Lower lobe of right lung (tissue), 2 donors: ENCODE measurements at regions not wholly inside any gene's neighbourhood (a gene's known extent, or its start where the extent isn't known, plus 50 kb on each side); places are given as distances from the start of the nearest gene placed in this dataset.
"Not testable (repeated sequence)": the region's sequence is repeated elsewhere in the genome, so short reads cannot be mapped to it uniquely, and the experiment has no call there.

ENCODE experiments used
- ATAC-seq, 2 donors: fragments of 200-7000 bp; cut with Tn5 transposase; one replicate each; pipeline ENCODE4 v1.9.1; 2020 to 2022; ENCODE audit warnings: mild to moderate bottlenecking in 2 of 2, moderate library complexity in 2 of 2
- DNase-seq: peaks from one replicate; pipeline ENCODE4 v3.0.0-alpha.2; 2020
- H3K27ac ChIP-seq: fragments of 200-600 bp; one replicate; pipeline ENCODE4 v1.8.0; 2022
- H3K27me3 ChIP-seq: fragments of 200-600 bp; one replicate; pipeline ENCODE4 v1.8.0; 2022; ENCODE audit warnings: low read depth
- H3K36me3 ChIP-seq: fragments of 200-600 bp; one replicate; pipeline ENCODE4 v1.8.0; 2022; ENCODE audit warnings: mild to moderate bottlenecking
- H3K4me1 ChIP-seq: fragments of 200-600 bp; one replicate; pipeline ENCODE4 v1.8.0; 2022
- H3K4me3 ChIP-seq: fragments of 200-600 bp; one replicate; pipeline ENCODE4 v1.8.0; 2022; ENCODE audit warnings: mild to moderate bottlenecking
- H3K9me3 ChIP-seq: fragments of 200-600 bp; one replicate; pipeline ENCODE4 v1.8.0; 2022
- intact Hi-C: fragments of 100-400 bp; cut with DNase I; formaldehyde crosslinking; loops from one replicate; pipeline ENCODE4 v1.11.0; 2022
- TF ChIP-seq, protein P1 (sequence below): fragments of 200-600 bp; IDR thresholded peaks from one replicate; pipeline ENCODE4 v1.8.0; 2022; ENCODE audit warnings: antibody characterized with exemption, mild to moderate bottlenecking
- donor health status: DM: no; HTN: yes; CAD: no; lungs with severe emphysema.

DNA sequence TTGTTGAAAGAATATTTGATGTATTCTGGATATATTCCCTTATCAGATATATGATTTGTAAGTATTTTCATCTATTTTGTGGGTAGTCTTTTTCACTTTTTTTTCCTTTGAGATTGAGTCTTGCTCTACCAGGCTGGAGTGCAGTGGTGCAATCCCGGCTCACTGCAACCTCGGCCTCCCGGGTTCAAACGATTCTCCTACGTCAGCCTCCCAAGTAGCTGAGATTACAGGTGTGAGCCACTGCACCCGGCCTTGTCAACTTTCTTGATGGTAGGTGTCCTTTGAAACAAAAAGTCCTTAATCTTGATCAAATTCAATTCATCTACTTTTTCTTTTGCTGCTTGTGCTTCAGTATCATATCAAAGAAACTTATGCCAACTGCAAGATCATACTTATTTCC lies 297.2 kb upstream of the NRSN1 start:
- H3K4me3 ChIP-seq: no peak overlapping the region
- intact Hi-C loops: no loop called here
- no peak for DNase-seq
- no peak for ATAC-seq
- H3K4me1 ChIP-seq: no peaks in the 10 kb centered on the region
- TF ChIP-seq, protein P1, sequence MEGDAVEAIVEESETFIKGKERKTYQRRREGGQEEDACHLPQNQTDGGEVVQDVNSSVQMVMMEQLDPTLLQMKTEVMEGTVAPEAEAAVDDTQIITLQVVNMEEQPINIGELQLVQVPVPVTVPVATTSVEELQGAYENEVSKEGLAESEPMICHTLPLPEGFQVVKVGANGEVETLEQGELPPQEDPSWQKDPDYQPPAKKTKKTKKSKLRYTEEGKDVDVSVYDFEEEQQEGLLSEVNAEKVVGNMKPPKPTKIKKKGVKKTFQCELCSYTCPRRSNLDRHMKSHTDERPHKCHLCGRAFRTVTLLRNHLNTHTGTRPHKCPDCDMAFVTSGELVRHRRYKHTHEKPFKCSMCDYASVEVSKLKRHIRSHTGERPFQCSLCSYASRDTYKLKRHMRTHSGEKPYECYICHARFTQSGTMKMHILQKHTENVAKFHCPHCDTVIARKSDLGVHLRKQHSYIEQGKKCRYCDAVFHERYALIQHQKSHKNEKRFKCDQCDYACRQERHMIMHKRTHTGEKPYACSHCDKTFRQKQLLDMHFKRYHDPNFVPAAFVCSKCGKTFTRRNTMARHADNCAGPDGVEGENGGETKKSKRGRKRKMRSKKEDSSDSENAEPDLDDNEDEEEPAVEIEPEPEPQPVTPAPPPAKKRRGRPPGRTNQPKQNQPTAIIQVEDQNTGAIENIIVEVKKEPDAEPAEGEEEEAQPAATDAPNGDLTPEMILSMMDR: no peak
- H3K9me3 ChIP-seq: no peaks in the 10 kb centered on the region
- no peak overlapping the region for H3K27ac ChIP-seq
- no peaks in the 10 kb centered on the region for H3K27me3 ChIP-seq
- H3K36me3 ChIP-seq: no peaks in the 10 kb centered on the region

- no peak overlapping the region for H3K4me3 ChIP-seq
- H3K36me3 ChIP-seq: no peaks in the 10 kb centered on the region
- H3K27me3 ChIP-seq: no peaks in the 10 kb centered on the region
- H3K27ac ChIP-seq: no peak overlapping the region
- TF ChIP-seq, protein P1: no peak
- no peaks in the 10 kb centered on the region for H3K9me3 ChIP-seq
- intact Hi-C loops: no loop called here
- DNase-seq: no peak
- ATAC-seq: no peak
- no peaks in the 10 kb centered on the region for H3K4me1 ChIP-seq
These were observed 284.9 kb upstream of the NRSN1 start for GRCh38 chr6:23841116-23841515.

- intact Hi-C loops: no loop called here
- TF ChIP-seq, protein P1: no peak
- no peak overlapping the region for H3K4me3 ChIP-seq
- ATAC-seq: no peak
- H3K36me3 ChIP-seq: no peaks in the 10 kb centered on the region
- H3K4me1 ChIP-seq: no peaks in the 10 kb centered on the region
- H3K9me3 ChIP-seq: peaks cover 5% of the 10 kb centered on the region
- no peak for DNase-seq
- no peaks in the 10 kb centered on the region for H3K27me3 ChIP-seq
- no peak overlapping the region for H3K27ac ChIP-seq
These were observed 283.3 kb upstream of the NRSN1 start for GRCh38 chr6:23842760-23843159.

DNA sequence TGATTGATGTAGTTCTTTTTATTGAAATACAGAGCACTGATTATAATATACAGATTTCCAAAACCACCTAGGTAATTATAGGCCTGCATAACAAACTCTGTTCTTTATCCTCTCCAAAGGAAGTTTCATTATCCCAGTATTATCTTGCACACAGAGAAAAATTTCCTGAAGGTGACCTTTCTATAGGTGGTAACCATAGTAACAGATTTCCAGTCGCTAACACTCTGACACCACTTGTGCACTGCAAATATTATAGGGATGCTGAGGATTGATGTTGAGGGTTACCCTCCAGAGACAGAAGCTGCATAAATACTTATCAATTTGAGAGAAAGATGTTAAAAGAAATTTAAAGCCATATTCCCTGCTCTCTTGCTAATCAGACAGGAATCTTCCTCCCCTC lies 274.5 kb upstream of the NRSN1 start:
- H3K9me3 ChIP-seq: peaks cover 5% of the 10 kb centered on the region
- H3K4me1 ChIP-seq: no peaks in the 10 kb centered on the region
- TF ChIP-seq, protein P1: no peak
- H3K27me3 ChIP-seq: no peaks in the 10 kb centered on the region
- no peak overlapping the region for H3K4me3 ChIP-seq
- ATAC-seq: no peak
- no peak overlapping the region for H3K27ac ChIP-seq
- intact Hi-C loops: no loop called here
- no peaks in the 10 kb centered on the region for H3K36me3 ChIP-seq
- no peak for DNase-seq

DNA sequence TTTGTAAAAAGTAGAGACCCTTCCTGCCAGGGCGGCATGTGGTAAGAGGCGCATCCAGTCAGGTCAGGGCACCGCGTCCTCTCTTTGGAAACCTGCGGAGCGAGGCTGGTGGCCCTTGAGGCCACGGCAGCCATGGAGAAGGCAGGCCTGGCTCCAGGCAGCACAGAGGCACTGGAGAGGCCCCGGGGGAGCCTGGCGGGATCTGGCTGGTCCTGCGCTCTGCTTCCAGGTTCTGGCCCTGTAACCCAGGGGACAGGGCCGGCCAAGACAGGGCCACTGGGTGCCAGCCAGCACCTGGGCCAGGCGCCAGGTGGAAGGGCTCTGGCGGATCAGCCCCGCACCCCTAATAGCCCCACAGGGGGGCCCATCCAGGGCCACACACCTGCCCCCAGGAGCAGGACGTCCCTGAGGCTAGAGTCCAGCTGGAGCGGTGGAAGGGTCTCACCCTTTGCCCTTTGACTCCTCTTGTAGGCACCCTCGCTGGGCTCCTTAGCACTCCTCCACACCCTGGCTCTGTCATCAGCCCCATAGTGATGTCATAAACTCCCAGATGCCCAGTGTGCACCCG lies 272.4 kb upstream of the NRSN1 start:
- H3K36me3 ChIP-seq, intact Hi-C loops, ATAC-seq, H3K27me3 ChIP-seq, H3K4me1 ChIP-seq, H3K9me3 ChIP-seq, H3K4me3 ChIP-seq, H3K27ac ChIP-seq, DNase-seq: not testable (repeated sequence)

GRCh38 chr6:23854154-23854553 lies 271.9 kb upstream of the NRSN1 start:
- DNase-seq, intact Hi-C loops, H3K36me3 ChIP-seq, H3K27ac ChIP-seq, H3K9me3 ChIP-seq, H3K4me1 ChIP-seq, H3K4me3 ChIP-seq, ATAC-seq, H3K27me3 ChIP-seq: not testable (repeated sequence)
